ENCODE measurements at regions not wholly inside any gene's neighbourhood (a gene's known extent, or its start where the extent isn't known, plus 50 kb on each side); places are given as distances from the start of the nearest gene placed in this dataset.

GRCh38 chr6:16832721-16833120 is 71.5 kb upstream of the ATXN1 start:
- no peak for TF ChIP-seq CTCF (IDR thresholded peaks at IDR 0.05)
- no peak for TF ChIP-seq POLR2A (IDR thresholded peaks at IDR 0.05)

All from testis (tissue), 2 donors.